GM19328 (cell line): ENCODE measurements at regions not wholly inside any gene's neighbourhood (a gene's known extent, or its start where the extent isn't known, plus 50 kb on each side); places are given as distances from the start of the nearest gene placed in this dataset.

Experiments used
- ATAC-seq: cut with Tn5 transposase; IDR thresholded peaks from one replicate; pipeline ENCODE4 v1.9.1; 2021; ENCODE audit warnings: mild to moderate bottlenecking, moderate library complexity; ENCODE audit not compliant: unreplicated experiment

DNA sequence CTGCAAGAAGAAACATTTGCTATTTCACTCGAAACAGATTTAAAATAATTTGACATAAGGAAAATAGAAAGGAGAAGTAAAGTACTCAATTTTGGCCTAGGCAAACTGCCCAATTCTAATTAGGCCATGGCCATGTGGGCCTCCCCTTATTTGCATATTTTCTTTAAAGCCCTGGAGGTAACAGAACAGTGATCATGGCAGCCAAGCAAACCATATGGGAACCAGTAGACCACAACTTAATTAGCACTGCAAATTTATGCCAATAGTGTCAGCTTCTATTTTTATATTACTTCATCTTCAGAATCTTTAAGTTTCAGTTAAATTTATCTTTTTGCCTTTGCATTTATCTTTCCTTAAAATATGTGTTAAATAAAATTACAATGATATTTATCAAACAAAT lies 63.3 kb upstream of the THSD7A start:
- ATAC-seq: no peak

DNA sequence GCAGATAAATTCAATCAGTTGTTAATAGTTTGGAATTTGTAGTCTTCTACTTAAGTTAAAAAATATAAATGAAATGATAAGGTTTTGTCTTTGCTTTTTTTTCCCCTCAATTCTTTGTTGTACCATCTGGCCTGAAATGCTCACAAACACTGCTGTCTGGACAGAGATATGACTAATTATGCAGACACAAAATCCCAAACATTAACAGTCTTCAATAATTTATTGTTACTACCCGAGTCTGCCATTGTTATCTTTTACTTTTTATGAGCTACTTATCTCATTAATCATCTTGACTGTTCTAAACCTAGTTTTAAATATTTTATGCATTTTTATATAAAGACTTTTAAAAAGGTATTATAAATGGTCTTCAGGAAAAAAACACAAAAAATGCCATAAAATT lies 64.7 kb upstream of the THSD7A start:
- ATAC-seq: no peak

DNA sequence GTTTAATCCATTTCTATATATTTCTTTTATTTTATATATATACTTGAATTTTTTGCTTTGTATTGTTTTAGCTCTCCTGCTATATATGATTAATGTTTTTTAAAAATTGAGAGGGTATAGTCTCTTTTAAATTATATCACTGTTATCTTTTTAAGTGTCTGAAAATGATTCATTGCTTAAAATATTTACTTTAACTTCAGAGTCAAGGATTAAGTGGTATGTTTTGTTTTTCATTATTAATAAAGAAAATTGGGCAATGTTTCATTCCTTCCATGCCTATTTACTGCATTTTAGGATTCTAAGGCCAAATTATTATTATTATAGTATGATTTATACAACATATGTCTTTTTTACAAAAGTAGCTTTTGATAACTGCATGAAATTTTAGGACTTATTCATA lies 67.2 kb upstream of the THSD7A start:
- no peak for ATAC-seq

DNA sequence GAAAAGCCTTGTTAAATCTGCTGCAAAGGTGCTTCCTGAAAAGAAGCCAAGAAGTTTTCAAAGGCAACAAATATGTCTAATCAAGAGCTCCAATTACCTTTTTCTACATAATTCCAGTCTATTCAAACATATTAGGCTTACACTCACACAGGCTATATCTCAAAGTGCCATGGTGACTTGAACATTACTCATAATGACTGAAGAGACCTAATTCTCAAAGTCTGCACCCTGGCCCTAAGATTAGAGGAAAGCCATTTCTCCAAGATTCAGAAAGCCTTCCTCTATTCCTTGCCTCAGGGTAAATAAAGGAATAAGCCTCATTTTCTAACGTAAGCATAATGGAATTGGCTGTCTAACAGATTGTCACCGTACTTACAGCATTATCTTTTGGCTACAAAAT lies 78.3 kb upstream of the THSD7A start:
- ATAC-seq: no peak

DNA sequence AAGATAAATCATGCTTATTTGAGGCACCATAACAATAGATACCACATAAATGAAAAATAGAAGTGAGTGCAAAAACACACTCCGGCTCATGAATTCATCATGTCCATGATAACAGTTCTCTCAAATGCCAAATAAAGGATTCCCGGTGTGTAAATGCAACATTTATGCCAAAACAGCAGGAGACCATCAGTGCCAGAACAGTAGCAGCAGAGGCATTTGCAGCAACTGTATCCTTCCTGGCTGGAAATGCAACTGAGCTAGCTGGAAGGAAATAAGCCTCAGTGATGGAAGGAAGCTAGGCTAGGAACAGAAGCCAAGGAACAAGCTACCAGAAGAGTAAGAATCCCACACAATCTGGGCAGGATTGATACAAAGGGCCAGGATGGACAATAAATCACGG lies 79.9 kb upstream of the THSD7A start:
- ATAC-seq: no peak

DNA sequence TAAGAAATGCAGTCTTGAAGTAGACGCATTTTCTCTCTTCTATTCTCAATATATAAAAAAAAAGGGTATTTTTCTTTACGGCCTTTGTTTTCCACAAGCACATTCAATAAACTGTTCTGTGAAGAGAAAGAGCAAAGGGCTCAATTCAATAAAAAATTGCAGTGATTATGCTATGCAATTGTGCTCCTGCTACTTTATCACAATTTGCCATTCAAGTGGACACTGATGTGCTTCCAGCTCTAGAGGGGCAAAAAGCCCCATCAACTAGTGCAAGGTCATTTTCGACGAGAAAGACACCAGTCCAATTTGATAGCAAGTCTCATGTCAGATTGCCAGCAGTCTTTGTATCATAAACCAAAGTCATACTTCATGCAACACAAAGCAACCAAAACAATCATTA lies 82.6 kb upstream of the THSD7A start:
- ATAC-seq: no peak

DNA sequence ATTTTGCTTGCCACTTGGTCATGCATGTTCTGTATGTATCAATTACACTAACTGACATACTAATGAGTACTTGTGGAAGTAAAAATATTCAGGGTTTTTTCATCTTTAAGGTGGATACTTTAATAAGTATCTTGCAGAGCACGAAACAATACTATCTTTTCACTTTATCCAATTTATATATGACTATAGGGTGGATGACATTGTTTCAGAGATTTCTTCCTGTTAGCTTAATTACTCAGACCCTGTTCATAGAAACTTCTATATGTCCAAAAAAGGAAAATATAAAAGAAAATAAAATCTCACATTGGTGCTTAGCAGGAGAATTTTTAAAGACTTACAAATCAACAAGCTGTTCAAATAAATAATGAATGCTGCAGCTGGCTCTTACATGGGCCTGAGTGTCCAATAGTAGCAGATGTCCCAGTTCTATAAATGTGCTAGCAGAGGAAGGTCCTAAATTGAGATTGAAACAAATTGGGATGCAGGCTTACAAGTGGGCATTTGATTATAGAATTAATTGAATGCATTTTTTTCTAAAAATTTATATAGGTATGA lies 91.5 kb upstream of the THSD7A start:
- ATAC-seq: no peak

DNA sequence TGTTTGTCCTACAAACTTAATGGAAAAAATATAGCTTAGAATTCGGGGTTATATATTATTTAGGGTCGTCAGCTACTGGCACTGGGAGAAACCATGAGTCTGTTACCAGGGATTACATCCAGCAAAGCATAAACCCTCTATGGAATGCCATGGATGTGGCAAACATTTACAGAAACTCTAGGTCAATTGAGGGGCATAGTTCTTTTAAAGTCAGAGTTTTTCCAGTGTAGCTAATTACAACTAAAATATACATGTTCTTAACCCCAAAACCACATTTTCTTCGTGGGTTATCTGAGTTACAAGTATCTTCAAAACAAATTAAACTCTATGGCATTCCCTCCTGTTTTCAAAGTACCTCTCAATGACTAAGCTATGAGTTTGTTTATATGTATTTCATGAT lies 99.3 kb upstream of the THSD7A start:
- ATAC-seq: no peak

DNA sequence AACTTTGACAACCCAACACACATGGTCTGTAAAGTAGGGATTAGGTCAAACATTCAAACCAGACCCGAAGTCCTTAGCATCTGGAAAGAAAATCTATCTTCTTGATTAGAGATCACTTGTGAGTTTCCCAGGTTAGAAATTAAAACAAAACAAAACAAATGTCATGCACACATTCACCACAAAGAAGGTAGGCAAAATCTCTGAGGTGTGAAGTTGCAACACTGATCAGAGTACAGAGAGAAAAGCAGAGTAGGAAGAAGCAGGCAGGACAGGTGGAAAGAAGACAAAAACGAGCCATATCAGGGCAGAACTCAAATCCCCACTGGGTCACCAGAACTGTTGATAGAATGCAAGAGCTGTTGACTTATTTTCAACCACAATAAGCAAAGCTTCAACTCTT lies 102.8 kb upstream of the THSD7A start:
- no peak for ATAC-seq

DNA sequence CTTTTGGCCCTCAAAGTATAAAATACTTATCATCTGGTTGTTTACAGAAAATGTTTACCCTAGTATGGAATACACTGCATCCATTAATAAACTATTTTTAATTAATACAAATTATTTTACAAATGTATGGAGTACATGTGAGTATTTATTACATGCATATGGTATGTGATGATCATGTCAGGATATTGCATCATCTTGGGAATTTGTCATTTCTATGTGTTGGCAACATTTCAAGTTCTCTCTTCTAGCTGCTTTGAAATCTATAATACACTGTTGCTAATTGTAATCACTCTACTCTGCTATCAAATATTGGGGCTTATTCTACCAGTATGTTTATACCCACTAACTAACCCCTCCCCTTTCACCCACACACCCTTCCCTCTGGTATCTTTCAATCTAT lies 103.9 kb upstream of the THSD7A start:
- no peak for ATAC-seq

DNA sequence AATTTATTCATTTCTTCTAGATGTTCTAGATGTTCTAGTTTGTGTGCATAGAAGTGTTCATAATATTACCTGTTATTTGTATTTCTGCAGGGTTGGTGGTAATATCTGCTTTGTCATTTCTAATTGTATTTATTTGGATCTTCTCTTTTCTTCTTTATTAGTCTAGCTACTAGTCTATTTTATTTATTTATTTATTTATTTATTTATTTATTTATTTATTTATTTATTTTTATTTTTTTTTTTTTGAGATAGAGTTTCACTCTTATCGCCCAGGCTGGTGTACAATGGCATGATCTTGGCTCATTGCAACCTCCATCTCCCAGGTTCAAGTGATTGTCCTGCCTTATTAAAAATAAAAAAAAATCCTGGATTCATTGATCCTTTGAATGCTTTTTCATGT lies 114.8 kb upstream of the THSD7A start:
- no peak for ATAC-seq

DNA sequence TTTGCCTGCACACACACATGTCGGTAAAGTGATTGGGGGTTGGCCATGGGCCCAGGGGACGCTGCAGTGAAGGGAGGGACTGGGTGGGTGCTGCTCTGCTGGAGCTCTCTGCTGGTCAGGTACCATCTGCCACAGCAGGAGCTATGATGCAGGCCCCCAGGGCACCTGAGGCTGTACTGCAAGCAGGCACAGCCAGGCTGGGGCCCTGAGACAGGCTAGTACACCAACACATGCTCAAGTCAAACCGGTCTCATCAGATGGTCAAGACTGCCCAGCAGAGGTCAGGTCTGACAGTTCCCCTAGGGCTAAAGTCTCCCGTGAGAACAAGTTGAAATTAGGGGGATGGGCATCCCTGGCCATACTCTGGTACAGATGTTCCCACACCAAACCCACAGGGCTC lies 118.3 kb upstream of the THSD7A start:
- no peak for ATAC-seq

DNA sequence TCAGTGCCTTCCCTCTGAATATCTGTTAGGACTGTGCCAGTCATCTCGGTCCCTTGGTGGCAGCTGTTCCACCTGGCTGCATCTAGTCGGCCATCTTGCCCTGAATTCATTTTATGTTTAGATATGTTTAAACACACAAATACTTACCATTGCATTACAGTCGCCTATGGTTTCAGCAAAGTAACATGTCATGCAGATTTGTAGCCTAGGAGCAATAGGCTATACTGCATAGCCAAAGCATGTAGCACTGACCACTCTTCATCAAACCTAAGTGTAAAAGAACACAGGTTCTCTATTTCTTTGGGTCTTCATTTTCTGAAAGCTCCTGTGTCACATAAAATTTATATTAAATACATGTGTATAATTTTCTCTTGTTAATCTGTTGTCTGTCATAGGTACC lies 118.9 kb upstream of the THSD7A start:
- no peak for ATAC-seq

DNA sequence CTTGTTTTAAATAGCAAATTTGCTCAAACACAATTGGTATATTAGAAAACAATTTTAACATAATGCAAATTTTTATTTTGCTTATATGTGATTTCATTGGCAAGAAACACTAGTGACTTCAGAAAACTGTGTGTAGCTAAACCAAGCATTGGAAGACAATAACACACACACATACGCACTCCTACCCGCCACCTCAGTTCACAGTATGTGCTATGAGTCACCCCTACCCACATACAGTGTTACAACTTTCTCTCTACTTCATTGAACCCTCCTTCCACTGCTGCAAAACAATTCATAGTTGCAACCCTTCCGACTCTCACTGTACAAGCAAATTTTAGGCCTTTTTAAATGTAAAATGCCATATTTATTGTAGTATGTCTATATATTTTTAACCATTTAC lies 119.9 kb upstream of the THSD7A start:
- no peak for ATAC-seq

DNA sequence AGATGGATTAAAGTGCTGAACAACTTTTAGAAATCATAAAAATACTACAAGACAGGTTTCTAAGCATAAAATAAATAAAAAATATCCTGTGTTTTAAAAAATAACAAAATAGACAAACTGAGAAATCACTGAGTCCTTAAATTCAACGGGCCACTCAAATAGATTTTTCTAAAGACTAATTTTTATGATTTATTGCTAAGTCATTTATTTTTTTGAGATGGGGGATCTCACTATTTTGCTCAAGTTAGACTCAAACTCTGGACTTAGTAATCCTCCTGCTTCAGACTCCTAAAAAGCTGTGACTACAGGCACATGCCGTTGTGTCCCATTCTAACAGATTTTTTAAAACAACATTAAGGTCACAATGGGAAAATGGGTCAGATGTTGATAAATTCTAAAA lies 121.0 kb upstream of the THSD7A start:
- no peak for ATAC-seq

DNA sequence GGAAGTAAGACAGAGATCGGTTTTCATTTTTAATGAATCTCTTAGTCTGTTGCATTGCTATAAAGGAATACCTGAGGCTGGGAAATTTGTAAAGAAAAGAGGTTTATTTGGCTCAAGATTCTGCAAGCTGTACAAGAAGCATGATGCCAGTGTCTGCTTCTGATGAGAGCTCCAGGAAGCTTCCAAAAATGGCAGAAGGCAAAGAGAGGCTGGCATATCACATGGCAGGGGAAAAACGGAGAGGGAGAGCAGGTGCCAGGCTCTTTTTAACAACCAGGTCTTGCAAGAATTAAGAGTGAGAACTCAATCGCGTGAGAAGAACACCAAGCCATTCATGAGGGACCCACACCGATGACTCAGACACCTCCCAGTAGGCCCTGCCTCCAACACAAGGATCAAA lies 125.0 kb upstream of the THSD7A start:
- ATAC-seq: no peak

DNA sequence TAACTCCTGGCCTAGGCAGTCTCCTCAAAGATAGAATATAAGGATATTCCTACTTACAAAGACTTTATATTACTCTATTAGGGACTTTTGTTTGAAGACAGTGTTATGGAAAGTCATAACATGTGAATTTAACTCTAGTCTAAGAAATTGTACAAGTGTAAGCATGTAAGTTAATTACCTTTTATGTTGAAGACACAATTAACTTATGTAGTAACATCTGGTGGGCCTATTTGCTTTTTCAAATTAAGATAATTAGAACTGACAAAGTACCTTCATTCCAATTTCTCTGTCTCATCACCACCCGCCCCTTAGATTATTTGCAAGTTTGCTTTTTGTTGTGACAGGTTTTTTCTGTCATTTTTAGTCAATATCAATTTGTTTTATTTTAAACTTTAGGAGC lies 126.0 kb upstream of the THSD7A start:
- no peak for ATAC-seq

DNA sequence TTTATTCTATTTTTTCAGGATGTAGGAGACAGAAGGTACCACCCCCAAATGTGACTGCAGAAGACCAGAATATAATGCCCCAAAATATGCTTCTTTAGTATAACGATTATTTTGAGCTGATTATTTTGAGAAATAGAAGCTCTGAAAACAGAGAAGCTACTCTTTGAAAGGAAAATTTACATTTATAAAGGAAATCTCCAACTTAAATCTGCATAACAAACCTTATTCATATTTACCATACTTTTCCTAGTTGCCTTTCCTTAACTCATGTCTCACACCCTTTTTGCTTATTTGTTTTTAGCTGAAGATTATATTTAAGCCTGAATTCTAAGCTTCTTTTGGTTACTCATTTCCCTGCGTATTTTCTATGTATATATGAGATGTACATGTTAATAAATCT lies 127.1 kb upstream of the THSD7A start:
- no peak for ATAC-seq

DNA sequence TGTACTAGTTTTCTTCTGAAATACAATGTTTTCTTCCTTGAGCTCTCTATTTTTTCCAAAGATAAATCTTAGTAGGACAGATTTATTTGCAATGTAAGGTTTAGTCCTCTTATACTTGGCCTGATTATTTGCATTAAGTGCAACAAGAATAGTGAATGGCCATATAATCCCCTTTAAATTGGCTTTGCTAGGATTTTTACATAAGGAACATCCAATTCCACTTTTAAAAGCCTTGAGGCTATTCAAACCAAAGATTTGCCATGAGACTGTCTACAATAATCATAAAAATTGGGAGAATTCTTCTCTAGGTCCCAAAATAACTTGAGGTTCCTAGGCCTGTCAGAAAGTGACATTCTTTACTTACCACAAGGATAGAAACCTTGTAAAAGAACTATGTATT lies 128.6 kb upstream of the THSD7A start:
- no peak for ATAC-seq

DNA sequence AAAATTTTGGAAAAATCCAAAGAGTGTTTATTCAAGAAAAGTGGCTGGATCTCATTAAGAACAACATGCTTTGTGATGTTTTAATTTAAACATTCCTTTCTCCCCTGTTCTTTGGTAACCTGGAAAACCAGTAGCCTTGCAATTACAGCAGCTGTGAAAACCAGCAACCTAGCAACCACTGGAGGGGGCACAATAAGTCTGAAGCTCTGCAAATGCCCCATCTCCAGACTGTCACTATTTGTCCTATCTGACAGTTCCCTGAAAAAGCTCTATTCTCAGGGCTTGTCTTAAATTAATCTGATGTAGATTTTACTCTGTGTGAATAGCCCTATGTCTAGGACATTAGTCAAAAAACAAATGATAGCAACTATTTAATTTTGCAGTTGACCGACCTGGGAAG lies 137.6 kb upstream of the THSD7A start:
- no peak for ATAC-seq

DNA sequence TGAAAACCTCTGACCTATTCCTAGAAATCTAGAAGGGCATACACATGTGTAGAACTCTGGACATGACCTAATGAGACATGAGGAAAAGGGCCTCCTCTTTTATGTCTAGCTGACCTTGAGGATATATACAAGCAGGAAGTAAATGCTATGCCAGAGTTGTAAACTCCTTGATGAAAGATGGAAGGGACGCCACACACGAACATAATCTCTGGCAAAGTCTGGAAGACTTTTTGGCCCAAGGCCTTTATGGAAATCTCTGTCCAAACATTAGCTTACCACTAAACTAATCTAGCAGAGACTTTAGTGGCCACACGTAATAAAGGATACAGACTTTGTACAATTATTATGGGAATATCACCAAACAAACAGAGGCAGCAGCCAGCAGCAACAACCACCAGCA lies 138.1 kb upstream of the THSD7A start:
- no peak for ATAC-seq

DNA sequence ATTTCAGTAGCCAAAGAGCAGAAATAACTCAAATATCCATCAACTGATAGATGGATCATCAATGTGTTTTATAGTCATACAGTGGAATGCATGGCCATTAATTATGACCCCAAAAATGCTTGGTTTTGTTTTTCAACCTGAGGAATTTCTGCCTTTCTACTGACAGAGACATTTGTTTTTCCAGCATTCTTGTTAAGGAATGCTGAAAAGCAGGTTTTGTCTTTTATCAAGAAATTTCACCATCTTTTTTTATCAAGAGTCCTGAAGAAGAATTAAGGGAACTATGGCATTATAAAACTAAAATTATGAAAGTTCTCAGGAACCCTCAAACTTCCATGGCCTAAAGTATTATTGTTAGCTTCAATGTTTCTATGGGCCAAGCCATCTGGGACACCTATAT lies 153.4 kb upstream of the THSD7A start:
- no peak for ATAC-seq

DNA sequence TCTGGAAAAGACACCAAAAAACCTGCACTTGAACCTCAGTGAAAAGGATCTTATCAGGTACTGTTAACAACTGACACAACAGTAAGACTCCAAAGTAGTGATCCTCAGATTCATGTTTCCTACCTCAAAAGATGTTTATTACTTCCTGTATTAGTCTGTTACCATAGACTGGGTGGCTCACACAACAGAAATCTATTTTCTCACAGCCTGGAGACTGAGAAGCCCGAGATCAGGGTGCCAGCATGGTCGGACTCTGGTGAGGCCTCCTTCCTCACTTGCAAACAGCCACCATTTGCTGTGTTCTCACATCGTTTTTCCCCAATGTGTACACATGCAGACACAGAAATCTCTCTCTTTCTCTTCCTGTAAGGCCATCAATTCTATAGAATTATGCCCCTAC lies 154.0 kb upstream of the THSD7A start:
- ATAC-seq: no peak

DNA sequence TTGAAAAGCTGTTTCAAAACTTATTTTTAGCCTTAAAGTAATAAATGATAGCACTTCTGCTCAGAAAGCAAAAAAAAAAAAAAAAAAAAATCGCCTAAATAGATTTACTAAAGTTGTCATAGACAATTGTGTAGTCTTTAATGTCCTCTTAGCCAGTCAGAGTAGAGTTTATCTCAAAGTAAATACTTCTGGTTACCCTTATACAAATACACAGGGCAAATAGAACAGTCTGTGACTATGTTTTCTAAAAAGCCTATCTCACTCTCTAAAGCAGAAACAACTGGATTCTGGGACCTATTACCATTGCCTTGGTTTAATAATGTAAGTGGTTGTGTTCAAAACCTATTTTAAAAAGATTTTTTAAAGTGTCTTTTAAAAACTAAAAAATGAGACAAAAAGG lies 156.2 kb upstream of the THSD7A start:
- ATAC-seq: no peak
